Common myeloid progenitor, CD34-positive (primary cell): ENCODE measurements at regions not wholly inside any gene's neighbourhood (a gene's known extent, or its start where the extent isn't known, plus 50 kb on each side); places are given as distances from the start of the nearest gene placed in this dataset.

Source experiments
- CTCF ChIA-PET: fragments of 350-600 bp; sonication (Branson Sonifier 250); formaldehyde crosslinking; loops from one replicate; lab custom pipeline; 2021; ENCODE audit warnings: antibody characterized with exemption; lab: Charles Lee
- POLR2A ChIA-PET: fragments of 350-600 bp; sonication (Branson Sonifier 250); formaldehyde crosslinking; loops from one replicate; lab custom pipeline; 2021; ENCODE audit warnings: antibody characterized with exemption; lab: Charles Lee
- DNase-seq, 3 donors: peaks; one replicate each; pipeline versions ENCODE4 v3.0.0 to v3.0.0-alpha.2; 2013
- H3K27ac ChIP-seq, 2 experiments: 1 replicate in 1 of 2; 2 replicates in 1 of 2; pipeline ENCODE4 v1.7.0; 2013; ENCODE audit warnings: inconsistent platforms in 2 of 2, low read length in 2 of 2, mild to moderate bottlenecking in 2 of 2, low read depth in 1 of 2, moderate library complexity in 1 of 2; ENCODE audit not compliant: severe bottlenecking in 2 of 2, insufficient read depth in 1 of 2, poor library complexity in 1 of 2
- H3K27me3 ChIP-seq, 5 experiments: replicated peaks in 2 of 5; 1 replicate in 3 of 5; 2 replicates in 2 of 5; pipeline versions ENCODE4 v1.6.1 to v1.7.0; 2013; ENCODE audit warnings: low read length in 4 of 5, mild to moderate bottlenecking in 2 of 5, moderate library complexity in 2 of 5, inconsistent platforms in 1 of 5; ENCODE audit not compliant: insufficient read depth in 5 of 5, control insufficient read depth in 4 of 5
- H3K36me3 ChIP-seq, 4 experiments: 1 replicate in 2 of 4; 2 replicates in 2 of 4; pipeline versions ENCODE4 v1.6.1 to v1.7.0; 2013; ENCODE audit warnings: low read length in 3 of 4, control low read depth in 1 of 4, mild to moderate bottlenecking in 1 of 4; ENCODE audit not compliant: control insufficient read depth in 4 of 4, insufficient read depth in 4 of 4
- H3K4me1 ChIP-seq, 4 experiments: 1 replicate in 3 of 4; 2 replicates in 1 of 4; pipeline versions ENCODE4 v1.6.1 to v1.7.1; 2013; ENCODE audit warnings: low read length in 3 of 4, mild to moderate bottlenecking in 3 of 4, control low read depth in 1 of 4, inconsistent platforms in 1 of 4, moderate library complexity in 1 of 4; ENCODE audit not compliant: control insufficient read depth in 4 of 4, insufficient read depth in 4 of 4; ENCODE audit errors: control extremely low read depth in 1 of 4
- H3K4me3 ChIP-seq, 7 experiments: 1 replicate in 4 of 7; 2 replicates in 3 of 7; pipeline versions ENCODE4 v1.5.1 to v1.7.0; 2013; ENCODE audit warnings: mild to moderate bottlenecking in 7 of 7, low read length in 6 of 7, moderate library complexity in 6 of 7, inconsistent platforms in 2 of 7, low read depth in 2 of 7, control low read depth in 1 of 7; ENCODE audit not compliant: insufficient read depth in 4 of 7, control insufficient read depth in 1 of 7; ENCODE audit errors: extremely low read depth in 1 of 7
- H3K9me3 ChIP-seq, 5 experiments: 1 replicate in 4 of 5; 2 replicates in 1 of 5; pipeline versions ENCODE4 v1.6.1 to v1.7.1; 2013; ENCODE audit warnings: low read length in 4 of 5, mild to moderate bottlenecking in 2 of 5, inconsistent platforms in 1 of 5, low read depth in 1 of 5, moderate library complexity in 1 of 5; ENCODE audit not compliant: control insufficient read depth in 4 of 5, insufficient read depth in 2 of 5; ENCODE audit errors: control extremely low read depth in 1 of 5
- WGBS: methylation state at CpG from one replicate; pipeline ENCODE4 v1.1.5; 2013; ENCODE audit not compliant: insufficient coverage; 5-methylcytosine and 5-hydroxymethylcytosine counted together

- WGBS = no CpG with 5 or more reads among the region's 5 CpGs
- POLR2A ChIA-PET = no interaction called here
These were observed 426.6 kb upstream of the SULF2 start for GRCh38 chr20:48211847-48212246.

GRCh38 chr20:48211238-48211637 is 426.0 kb upstream of the SULF2 start:
- CTCF ChIA-PET = no interaction called here
- Histone ChIP-seq H3K36me3 (no peaks in the 10 kb centered on the region), H3K27ac (no peak overlapping the region), H3K4me1 (no peaks in the 10 kb centered on the region), H3K4me3 (no peak overlapping the region), H3K27me3 (peaks cover 0 to 14% (median 0%) of the 10 kb centered on the region in 5 experiments), H3K9me3 (no peaks in the 10 kb centered on the region)
- 65% methylated on average over 3 of the region's 3 CpGs for WGBS
- no peak for DNase-seq
- POLR2A ChIA-PET = no interaction called here

More at GRCh38 chr20:48211847-48212246, 426.6 kb upstream of the SULF2 start:
- Histone ChIP-seq H3K9me3 (no peaks in the 10 kb centered on the region), H3K4me1 (no peaks in the 10 kb centered on the region), H3K4me3 (no peak overlapping the region), H3K27ac (no peak overlapping the region), H3K27me3 (peaks cover 0 to 14% (median 0%) of the 10 kb centered on the region in 5 experiments), H3K36me3 (no peaks in the 10 kb centered on the region)
- CTCF ChIA-PET = no interaction called here
- no peak for DNase-seq

GRCh38 chr20:48210111-48211027 is 425.1 kb upstream of the SULF2 start:
- no peak for DNase-seq
- 82% methylated on average over 24 of the region's 27 CpGs for whole genome bisulfite sequencing
- ChIA-PET POLR2A (no interaction called here), CTCF (no interaction called here)
- Histone ChIP-seq H3K36me3 (no peaks in the 10 kb centered on the region), H3K9me3 (no peaks in the 10 kb centered on the region), H3K4me1 (no peaks in the 10 kb centered on the region), H3K27ac (no peak overlapping the region), H3K4me3 (no peak overlapping the region), H3K27me3 (peaks cover 0 to 14% (median 0%) of the 10 kb centered on the region in 5 experiments)

GRCh38 chr20:48209102-48209501 is 423.8 kb upstream of the SULF2 start:
- H3K4me1 ChIP-seq = no peaks in the 10 kb centered on the region
- 5% methylated on average over 3 of the region's 5 CpGs for WGBS
- H3K27me3 ChIP-seq = peaks cover 0 to 14% (median 0%) of the 10 kb centered on the region in 5 experiments
- ChIA-PET POLR2A (no interaction called here), CTCF (no interaction called here)
- no peaks in the 10 kb centered on the region for H3K9me3 ChIP-seq
- no peak for DNase-seq
- no peak overlapping the region for H3K4me3 ChIP-seq
- no peak overlapping the region for H3K27ac ChIP-seq
- H3K36me3 ChIP-seq = no peaks in the 10 kb centered on the region

- Histone ChIP-seq H3K36me3 (no peaks in the 10 kb centered on the region), H3K9me3 (no peaks in the 10 kb centered on the region)
These were observed 422.9 kb upstream of the SULF2 start for GRCh38 chr20:48208176-48208575.

GRCh38 chr20:48207505-48207904 is 422.2 kb upstream of the SULF2 start:
- Histone ChIP-seq H3K27ac (no peak overlapping the region), H3K27me3 (peaks cover 0 to 14% (median 0%) of the 10 kb centered on the region in 5 experiments), H3K4me1 (no peaks in the 10 kb centered on the region), H3K36me3 (no peaks in the 10 kb centered on the region), H3K9me3 (no peaks in the 10 kb centered on the region), H3K4me3 (no peak overlapping the region)
- ChIA-PET POLR2A (no interaction called here), CTCF (no interaction called here)
- no peak for DNase-seq
- 100% methylated on average over 1 of the region's 4 CpGs for WGBS

More at GRCh38 chr20:48208176-48208575, 422.9 kb upstream of the SULF2 start:
- Histone ChIP-seq H3K27ac (no peak overlapping the region), H3K4me3 (no peak overlapping the region), H3K27me3 (peaks cover 0 to 14% (median 0%) of the 10 kb centered on the region in 5 experiments), H3K4me1 (no peaks in the 10 kb centered on the region)
- POLR2A ChIA-PET = no interaction called here
- 95% methylated on average over 4 of the region's 10 CpGs for WGBS
- no peak for DNase-seq
- CTCF ChIA-PET = no interaction called here

- no peak overlapping the region for H3K27ac ChIP-seq
- no peaks in the 10 kb centered on the region for H3K4me1 ChIP-seq
- no peak overlapping the region for H3K4me3 ChIP-seq
- 98% methylated on average over 4 of the region's 7 CpGs for WGBS
- peaks cover 0 to 14% (median 0%) of the 10 kb centered on the region in 5 experiments for H3K27me3 ChIP-seq
- H3K36me3 ChIP-seq = no peaks in the 10 kb centered on the region
- POLR2A ChIA-PET = no interaction called here
- H3K9me3 ChIP-seq = no peaks in the 10 kb centered on the region
- no peak for DNase-seq
- CTCF ChIA-PET = no interaction called here
These were observed 420.5 kb upstream of the SULF2 start for GRCh38 chr20:48205786-48206185.
